Skeletal muscle tissue (tissue), 3 donors: ENCODE measurements at regions not wholly inside any gene's neighbourhood (a gene's known extent, or its start where the extent isn't known, plus 50 kb on each side); places are given as distances from the start of the nearest gene placed in this dataset.

Source experiments
- H3K27ac ChIP-seq: one replicate; pipeline ENCODE4 v1.7.0; 2013; ENCODE audit warnings: mild to moderate bottlenecking, low read depth, low read length, inconsistent platforms
- H3K27me3 ChIP-seq, 3 donors: one replicate each; pipeline ENCODE4 v1.7.0; 2013; ENCODE audit warnings: low read length in 3 of 3; ENCODE audit not compliant: control insufficient read depth in 3 of 3, insufficient read depth in 3 of 3
- H3K36me3 ChIP-seq, 3 donors: one replicate each; pipeline ENCODE4 v1.7.0; 2013; ENCODE audit warnings: low read length in 3 of 3; ENCODE audit not compliant: control insufficient read depth in 3 of 3, insufficient read depth in 3 of 3
- H3K4me1 ChIP-seq, 3 donors: one replicate each; pipeline ENCODE4 v1.7.0; 2013; ENCODE audit warnings: low read length in 3 of 3, mild to moderate bottlenecking in 3 of 3; ENCODE audit not compliant: control insufficient read depth in 3 of 3, insufficient read depth in 3 of 3
- H3K4me3 ChIP-seq, 3 donors: one replicate each; pipeline ENCODE4 v1.7.0; 2013; ENCODE audit warnings: low read length in 3 of 3
- H3K9ac ChIP-seq, 3 donors: one replicate each; pipeline ENCODE4 v1.7.0; 2013; ENCODE audit warnings: low read length in 3 of 3, mild to moderate bottlenecking in 3 of 3, moderate library complexity in 2 of 3, low read depth in 1 of 3
- H3K9me3 ChIP-seq, 3 donors: one replicate each; pipeline ENCODE4 v1.7.0; 2013; ENCODE audit warnings: low read length in 3 of 3; ENCODE audit not compliant: control insufficient read depth in 3 of 3
- donor health status: Osteomylitis.

GRCh38 chr6:168895102-168895812 lies 358.4 kb downstream of the THBS2 start:
- no peaks in the 10 kb centered on the region for H3K9me3 ChIP-seq
- peak overlapping the region in 1 of 3 donors; percentile 28 for H3K9ac ChIP-seq
- peak overlapping the region; percentile 30 to 54 (median 47) for H3K4me3 ChIP-seq
- peaks cover 6 to 7% (median 6%) of the 10 kb centered on the region in 3 donors for H3K4me1 ChIP-seq
- H3K27ac ChIP-seq: no peak overlapping the region
- H3K36me3 ChIP-seq: no peaks in the 10 kb centered on the region
- H3K27me3 ChIP-seq: peaks cover 0 to 8% (median 0%) of the 10 kb centered on the region in 3 donors

GRCh38 chr6:168892031-168892430 lies 361.6 kb downstream of the THBS2 start:
- Histone ChIP-seq H3K9me3 (no peaks in the 10 kb centered on the region), H3K4me1 (peaks cover 6 to 9% (median 6%) of the 10 kb centered on the region in 3 donors), H3K36me3 (no peaks in the 10 kb centered on the region), H3K27me3 (peaks cover 0 to 8% (median 0%) of the 10 kb centered on the region in 3 donors), H3K9ac (no peak overlapping the region), H3K27ac (no peak overlapping the region), H3K4me3 (no peak overlapping the region)

GRCh38 chr6:168890981-168891365 lies 362.7 kb downstream of the THBS2 start:
- H3K4me1 ChIP-seq: peaks cover 6 to 9% (median 6%) of the 10 kb centered on the region in 3 donors
- no peak overlapping the region for H3K4me3 ChIP-seq
- H3K9ac ChIP-seq: no peak overlapping the region
- H3K9me3 ChIP-seq: no peaks in the 10 kb centered on the region
- no peak overlapping the region for H3K27ac ChIP-seq
- no peaks in the 10 kb centered on the region for H3K36me3 ChIP-seq
- peaks cover 0 to 8% (median 0%) of the 10 kb centered on the region in 3 donors for H3K27me3 ChIP-seq

- peaks cover 0 to 8% (median 0%) of the 10 kb centered on the region in 3 donors for H3K27me3 ChIP-seq
Measured at GRCh38 chr6:168890306-168890980, 363.2 kb downstream of the THBS2 start.

GRCh38 chr6:168888786-168889345 lies 364.8 kb downstream of the THBS2 start:
- Histone ChIP-seq H3K4me3 (no peak overlapping the region), H3K4me1 (peaks cover 0 to 6% (median 0%) of the 10 kb centered on the region in 3 donors), H3K27ac (no peak overlapping the region), H3K27me3 (peaks cover 0 to 10% (median 0%) of the 10 kb centered on the region in 3 donors), H3K9ac (no peak overlapping the region), H3K36me3 (no peaks in the 10 kb centered on the region), H3K9me3 (no peaks in the 10 kb centered on the region)

More at GRCh38 chr6:168890306-168890980, 363.2 kb downstream of the THBS2 start:
- no peaks in the 10 kb centered on the region for H3K36me3 ChIP-seq
- H3K4me1 ChIP-seq: peaks cover 4 to 6% (median 4%) of the 10 kb centered on the region in 3 donors
- H3K9ac ChIP-seq: no peak overlapping the region
- H3K4me3 ChIP-seq: no peak overlapping the region
- no peaks in the 10 kb centered on the region for H3K9me3 ChIP-seq
- H3K27ac ChIP-seq: no peak overlapping the region

GRCh38 chr6:168888102-168888501 lies 365.5 kb downstream of the THBS2 start:
- no peaks in the 10 kb centered on the region for H3K9me3 ChIP-seq
- no peak overlapping the region for H3K4me3 ChIP-seq
- H3K9ac ChIP-seq: no peak overlapping the region
- H3K27me3 ChIP-seq: peaks cover 0 to 6% (median under 1%) of the 10 kb centered on the region in 3 donors
- no peaks in the 10 kb centered on the region for H3K36me3 ChIP-seq
- peaks cover 0 to 6% (median 0%) of the 10 kb centered on the region in 3 donors for H3K4me1 ChIP-seq
- no peak overlapping the region for H3K27ac ChIP-seq

GRCh38 chr6:168887621-168888020 lies 366.0 kb downstream of the THBS2 start:
- H3K4me3 ChIP-seq: no peak overlapping the region
- no peak overlapping the region for H3K9ac ChIP-seq
- peaks cover 0 to 6% (median 0%) of the 10 kb centered on the region in 3 donors for H3K4me1 ChIP-seq
- peaks cover 0 to 5% (median 3%) of the 10 kb centered on the region in 3 donors for H3K27me3 ChIP-seq
- no peak overlapping the region for H3K27ac ChIP-seq
- H3K9me3 ChIP-seq: no peaks in the 10 kb centered on the region
- no peaks in the 10 kb centered on the region for H3K36me3 ChIP-seq

GRCh38 chr6:168886964-168887363 lies 366.7 kb downstream of the THBS2 start:
- Histone ChIP-seq H3K27ac (no peak overlapping the region), H3K27me3 (peaks cover 0 to 9% (median 2%) of the 10 kb centered on the region in 3 donors)

GRCh38 chr6:168885751-168886742 lies 367.6 kb downstream of the THBS2 start:
- H3K27ac ChIP-seq: no peak overlapping the region
- peaks cover 0 to 10% (median 2%) of the 10 kb centered on the region in 3 donors for H3K27me3 ChIP-seq
- H3K36me3 ChIP-seq: no peaks in the 10 kb centered on the region
- no peaks in the 10 kb centered on the region for H3K9me3 ChIP-seq
- H3K9ac ChIP-seq: no peak overlapping the region
- peaks cover 0 to 4% (median 0%) of the 10 kb centered on the region in 3 donors for H3K4me1 ChIP-seq
- no peak overlapping the region for H3K4me3 ChIP-seq

More at GRCh38 chr6:168886964-168887363, 366.7 kb downstream of the THBS2 start:
- Histone ChIP-seq H3K36me3 (no peaks in the 10 kb centered on the region), H3K4me1 (peaks cover 0 to 6% (median 0%) of the 10 kb centered on the region in 3 donors), H3K9me3 (no peaks in the 10 kb centered on the region), H3K4me3 (no peak overlapping the region), H3K9ac (no peak overlapping the region)
